ENCODE measurements at regions not wholly inside any gene's neighbourhood (a gene's known extent, or its start where the extent isn't known, plus 50 kb on each side); places are given as distances from the start of the nearest gene placed in this dataset.
A peak's percentile ranks its signal among the peaks of the same experiment; 100 is the strongest.

GRCh38 chr13:106161146-106161545, 374.3 kb downstream of the EFNB2 start:
- no peak for DNase-seq (ENCODE audit: low read depth)
- TF ChIP-seq, protein P1, sequence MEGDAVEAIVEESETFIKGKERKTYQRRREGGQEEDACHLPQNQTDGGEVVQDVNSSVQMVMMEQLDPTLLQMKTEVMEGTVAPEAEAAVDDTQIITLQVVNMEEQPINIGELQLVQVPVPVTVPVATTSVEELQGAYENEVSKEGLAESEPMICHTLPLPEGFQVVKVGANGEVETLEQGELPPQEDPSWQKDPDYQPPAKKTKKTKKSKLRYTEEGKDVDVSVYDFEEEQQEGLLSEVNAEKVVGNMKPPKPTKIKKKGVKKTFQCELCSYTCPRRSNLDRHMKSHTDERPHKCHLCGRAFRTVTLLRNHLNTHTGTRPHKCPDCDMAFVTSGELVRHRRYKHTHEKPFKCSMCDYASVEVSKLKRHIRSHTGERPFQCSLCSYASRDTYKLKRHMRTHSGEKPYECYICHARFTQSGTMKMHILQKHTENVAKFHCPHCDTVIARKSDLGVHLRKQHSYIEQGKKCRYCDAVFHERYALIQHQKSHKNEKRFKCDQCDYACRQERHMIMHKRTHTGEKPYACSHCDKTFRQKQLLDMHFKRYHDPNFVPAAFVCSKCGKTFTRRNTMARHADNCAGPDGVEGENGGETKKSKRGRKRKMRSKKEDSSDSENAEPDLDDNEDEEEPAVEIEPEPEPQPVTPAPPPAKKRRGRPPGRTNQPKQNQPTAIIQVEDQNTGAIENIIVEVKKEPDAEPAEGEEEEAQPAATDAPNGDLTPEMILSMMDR (conservative IDR thresholded peaks at IDR 0.05; ENCODE audit: control insufficient read depth, insufficient read depth, low read depth, low read length), result no peak
- no peak overlapping the region for H3K4me3 ChIP-seq (ENCODE audit: control insufficient read depth, low read depth, low read length)

- TF ChIP-seq, protein P1 (conservative IDR thresholded peaks at IDR 0.05; ENCODE audit: control insufficient read depth, insufficient read depth, low read depth, low read length), result no peak
- H3K4me3 ChIP-seq (ENCODE audit: control insufficient read depth, low read depth, low read length), result no peak overlapping the region
- no peak for DNase-seq (ENCODE audit: low read depth)
These were observed 375.9 kb downstream of the EFNB2 start for GRCh38 chr13:106159295-106160195.

GRCh38 chr13:106156468-106156867, 379.0 kb downstream of the EFNB2 start:
- TF ChIP-seq, protein P1 (conservative IDR thresholded peaks at IDR 0.05; ENCODE audit: control insufficient read depth, insufficient read depth, low read depth, low read length), result no peak
- no peak overlapping the region for H3K4me3 ChIP-seq (ENCODE audit: control insufficient read depth, low read depth, low read length)
- peak; percentile 99 for DNase-seq (ENCODE audit: low read depth)

GRCh38 chr13:106155411-106155810, 380.1 kb downstream of the EFNB2 start:
- H3K4me3 ChIP-seq (ENCODE audit: control insufficient read depth, low read depth, low read length), result no peak overlapping the region
- peak; percentile 84 for DNase-seq (ENCODE audit: low read depth)
- TF ChIP-seq, protein P1 (conservative IDR thresholded peaks at IDR 0.05; ENCODE audit: control insufficient read depth, insufficient read depth, low read depth, low read length), result no peak

- TF ChIP-seq, protein P1 (conservative IDR thresholded peaks at IDR 0.05; ENCODE audit: control insufficient read depth, insufficient read depth, low read depth, low read length), result no peak
- no peak for DNase-seq (ENCODE audit: low read depth)
- no peak overlapping the region for H3K4me3 ChIP-seq (ENCODE audit: control insufficient read depth, low read depth, low read length)
These were observed 381.6 kb downstream of the EFNB2 start for GRCh38 chr13:106153876-106154275.

DNA sequence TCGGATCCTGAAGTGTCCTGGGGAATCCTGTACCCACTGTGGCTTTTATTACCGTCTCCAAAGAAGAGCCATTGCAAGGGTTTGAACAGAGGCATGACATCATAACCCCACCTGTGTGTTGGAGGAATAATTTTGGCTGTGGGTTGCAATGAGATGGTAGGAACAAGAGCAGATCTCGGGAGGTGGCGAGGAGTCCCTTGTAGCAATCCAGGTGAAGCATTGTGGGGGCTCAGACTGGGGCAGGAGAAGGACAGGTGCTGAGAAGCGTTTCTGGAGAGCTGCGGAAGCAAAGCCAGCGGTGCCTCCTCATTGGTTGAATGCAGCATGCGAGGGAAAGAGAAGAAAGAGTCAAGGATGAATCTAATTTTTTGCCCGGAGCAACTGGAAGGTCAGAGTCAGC, 382.4 kb downstream of the EFNB2 start:
- TF ChIP-seq, protein P1 (conservative IDR thresholded peaks at IDR 0.05; ENCODE audit: control insufficient read depth, insufficient read depth, low read depth, low read length), result no peak
- no peak overlapping the region for H3K4me3 ChIP-seq (ENCODE audit: control insufficient read depth, low read depth, low read length)
- no peak for DNase-seq (ENCODE audit: low read depth)
